ENCODE measurements at regions not wholly inside any gene's neighbourhood (a gene's known extent, or its start where the extent isn't known, plus 50 kb on each side); places are given as distances from the start of the nearest gene placed in this dataset.

DNA sequence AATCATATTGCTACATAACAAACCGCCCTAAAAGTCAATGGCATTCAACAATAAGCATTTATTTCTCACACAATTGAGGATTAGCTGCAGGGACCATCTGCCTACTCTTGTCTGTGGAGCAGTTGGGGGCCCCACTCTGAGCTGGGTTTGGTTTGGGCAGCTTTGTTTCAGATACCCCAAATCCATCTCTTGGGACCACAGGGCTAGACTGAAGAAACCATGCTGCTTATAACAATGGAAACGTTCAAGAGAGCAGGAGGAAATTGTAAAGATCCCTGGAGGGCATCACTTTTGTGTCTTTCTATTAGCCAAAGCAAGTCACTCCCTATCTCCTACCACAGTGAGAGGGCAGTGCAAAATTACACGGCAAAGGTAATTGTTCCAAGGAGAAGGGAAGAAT, 146.5 kb upstream of the MGAT5 start:
- Mint-ChIP-seq H3K4me3 (no peak overlapping the region), H3K4me1 (peaks cover 14% of the 10 kb centered on the region), H3K27ac (no peak overlapping the region), H3K9me3 (peaks cover 4% of the 10 kb centered on the region), H3K36me3 (no peaks in the 10 kb centered on the region), H3K27me3 (no peaks in the 10 kb centered on the region)
- ATAC-seq, result no peak

GRCh38 chr2:134108113-134108512, 145.8 kb upstream of the MGAT5 start:
- H3K4me3 Mint-ChIP-seq, result no peak overlapping the region

GRCh38 chr2:134109246-134109645, 144.6 kb upstream of the MGAT5 start:
- H3K9me3 Mint-ChIP-seq, result peaks cover 4% of the 10 kb centered on the region
- peaks cover 14% of the 10 kb centered on the region for H3K4me1 Mint-ChIP-seq
- no peak overlapping the region for H3K4me3 Mint-ChIP-seq
- H3K27me3 Mint-ChIP-seq, result no peaks in the 10 kb centered on the region
- no peak for ATAC-seq
- H3K27ac Mint-ChIP-seq, result no peak overlapping the region
- no peaks in the 10 kb centered on the region for H3K36me3 Mint-ChIP-seq

More at GRCh38 chr2:134108113-134108512, 145.8 kb upstream of the MGAT5 start:
- H3K36me3 Mint-ChIP-seq, result no peaks in the 10 kb centered on the region
- peaks cover 4% of the 10 kb centered on the region for H3K9me3 Mint-ChIP-seq
- H3K27me3 Mint-ChIP-seq, result no peaks in the 10 kb centered on the region
- peaks cover 14% of the 10 kb centered on the region for H3K4me1 Mint-ChIP-seq
- no peak overlapping the region for H3K27ac Mint-ChIP-seq
- no peak for ATAC-seq

DNA sequence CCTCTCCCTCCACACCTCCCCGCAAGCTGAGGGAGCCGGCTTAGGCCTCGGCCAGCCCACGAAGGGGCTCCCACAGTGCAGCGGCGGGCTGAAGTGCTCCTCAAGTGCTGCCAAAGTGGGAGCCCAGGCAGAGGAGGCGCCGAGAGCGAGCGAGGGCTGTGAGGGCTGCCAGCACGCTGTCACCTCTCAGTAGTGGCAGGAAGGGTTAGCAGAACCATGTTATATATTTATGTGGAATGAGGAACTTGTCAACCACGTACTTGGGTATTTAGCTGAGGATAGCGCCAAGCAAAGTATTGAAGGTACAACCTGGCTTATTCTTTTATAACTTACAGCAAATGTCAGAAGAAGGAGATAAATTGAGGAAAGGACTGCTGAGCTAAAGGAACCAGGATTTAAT, 144.1 kb upstream of the MGAT5 start:
- no peak overlapping the region for H3K27ac Mint-ChIP-seq
- peaks cover 10% of the 10 kb centered on the region for H3K4me1 Mint-ChIP-seq
- H3K27me3 Mint-ChIP-seq, result no peaks in the 10 kb centered on the region
- H3K9me3 Mint-ChIP-seq, result peaks cover 4% of the 10 kb centered on the region
- H3K36me3 Mint-ChIP-seq, result no peaks in the 10 kb centered on the region
- no peak for ATAC-seq
- no peak overlapping the region for H3K4me3 Mint-ChIP-seq

GRCh38 chr2:134110532-134110931, 143.3 kb upstream of the MGAT5 start:
- Mint-ChIP-seq H3K27me3 (no peaks in the 10 kb centered on the region), H3K9me3 (no peaks in the 10 kb centered on the region), H3K4me1 (peaks cover 7% of the 10 kb centered on the region), H3K27ac (no peak overlapping the region), H3K4me3 (no peak overlapping the region), H3K36me3 (no peaks in the 10 kb centered on the region)
- no peak for ATAC-seq

GRCh38 chr2:134117676-134118075, 136.2 kb upstream of the MGAT5 start:
- no peak overlapping the region for H3K27ac Mint-ChIP-seq
- no peaks in the 10 kb centered on the region for H3K9me3 Mint-ChIP-seq
- no peaks in the 10 kb centered on the region for H3K27me3 Mint-ChIP-seq
- H3K4me3 Mint-ChIP-seq, result no peak overlapping the region
- no peaks in the 10 kb centered on the region for H3K36me3 Mint-ChIP-seq
- no peak for ATAC-seq
- peaks cover 30% of the 10 kb centered on the region for H3K4me1 Mint-ChIP-seq

DNA sequence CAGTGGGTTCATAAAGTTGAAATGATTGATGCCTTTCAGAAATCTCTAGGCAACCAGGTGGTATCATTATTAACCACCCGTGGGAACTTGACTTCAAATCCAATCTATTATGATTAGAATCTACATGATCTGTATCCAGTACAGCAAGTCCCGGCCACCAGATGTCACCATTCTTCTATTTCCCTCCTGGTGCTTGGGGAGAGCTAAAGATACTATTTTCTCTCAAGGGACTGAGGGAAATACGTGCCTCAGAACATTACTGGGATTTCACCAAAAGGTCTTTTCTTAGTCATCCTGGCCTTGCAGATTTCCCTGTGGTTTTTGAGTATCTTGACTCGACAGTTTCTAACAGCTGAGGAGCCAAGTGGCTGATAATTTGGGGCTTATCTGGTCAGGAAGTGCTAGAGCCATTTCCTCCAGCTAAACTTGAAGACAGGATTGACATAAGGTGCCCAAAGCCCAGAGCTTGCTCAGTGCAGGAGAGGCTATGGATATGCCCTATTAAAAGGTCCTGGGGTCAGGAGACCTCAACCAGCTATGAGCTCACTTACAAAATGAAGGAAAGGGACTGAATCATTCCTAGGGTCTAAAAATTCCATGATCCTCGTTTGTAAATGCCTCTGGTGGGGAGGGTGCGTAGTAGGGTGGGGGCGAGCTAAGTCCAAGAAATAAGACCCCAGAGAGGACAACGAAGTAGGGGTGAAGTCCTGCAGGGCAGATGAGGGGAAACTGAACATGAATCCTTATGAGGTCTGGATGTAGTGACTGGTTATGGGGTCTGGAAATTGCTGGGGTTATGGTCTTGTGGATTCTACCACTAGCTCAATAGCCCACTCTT, 135.4 kb upstream of the MGAT5 start:
- peak overlapping the region; percentile 97 for H3K4me3 Mint-ChIP-seq
- ATAC-seq, result peak; percentile 70
- no peaks in the 10 kb centered on the region for H3K27me3 Mint-ChIP-seq
- H3K27ac Mint-ChIP-seq, result peak overlapping the region; percentile 88
- no peaks in the 10 kb centered on the region for H3K9me3 Mint-ChIP-seq
- peaks cover 38% of the 10 kb centered on the region for H3K4me1 Mint-ChIP-seq
- H3K36me3 Mint-ChIP-seq, result no peaks in the 10 kb centered on the region

GRCh38 chr2:134119117-134119712, 134.7 kb upstream of the MGAT5 start:
- Mint-ChIP-seq H3K27me3 (no peaks in the 10 kb centered on the region), H3K9me3 (no peaks in the 10 kb centered on the region), H3K27ac (peak overlapping the region; percentile 88), H3K4me3 (peak overlapping the region; percentile 97), H3K36me3 (no peaks in the 10 kb centered on the region), H3K4me1 (peaks cover 45% of the 10 kb centered on the region)
- ATAC-seq, result peak; percentile 10

DNA sequence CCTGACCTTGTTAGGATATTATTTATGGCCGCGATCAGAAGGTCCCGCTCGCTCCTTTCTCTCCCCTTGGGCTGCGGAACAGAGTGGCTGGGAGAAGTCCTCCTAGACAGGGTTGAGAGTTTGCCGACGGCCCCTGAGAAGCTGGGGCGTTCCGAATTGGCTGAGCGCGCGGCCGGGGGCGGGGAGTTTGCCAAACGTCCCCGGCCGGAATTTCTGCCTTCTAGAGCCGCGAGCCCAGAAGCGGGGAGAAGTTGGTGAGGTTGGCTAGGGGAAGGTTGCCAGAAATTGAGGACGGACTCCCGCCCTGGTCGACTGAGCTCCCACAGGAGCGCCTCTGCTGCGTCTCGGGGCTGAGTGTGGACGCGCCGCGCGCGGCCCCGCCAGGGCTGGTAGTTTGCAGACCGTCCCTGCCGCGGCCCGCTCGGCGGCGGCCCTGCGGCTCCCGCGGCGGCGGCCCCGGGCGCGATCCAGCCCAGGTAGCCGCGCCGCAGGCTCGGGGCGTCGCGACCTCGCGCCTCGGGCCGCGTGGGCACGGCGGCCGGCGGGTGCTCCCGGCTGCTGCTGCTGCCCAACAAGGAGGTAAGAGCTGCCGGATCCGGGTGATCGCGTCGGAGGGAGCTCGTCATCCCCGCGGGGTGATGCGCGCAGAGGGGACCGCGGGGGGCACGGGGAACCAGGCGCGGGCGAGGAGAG, 134.0 kb upstream of the MGAT5 start:
- no peaks in the 10 kb centered on the region for H3K27me3 Mint-ChIP-seq
- no peaks in the 10 kb centered on the region for H3K36me3 Mint-ChIP-seq
- ATAC-seq, result peak; percentile 78
- H3K27ac Mint-ChIP-seq, result peak overlapping the region; percentile 88
- peaks cover 52% of the 10 kb centered on the region for H3K4me1 Mint-ChIP-seq
- peak overlapping the region; percentile 97 for H3K4me3 Mint-ChIP-seq
- H3K9me3 Mint-ChIP-seq, result no peaks in the 10 kb centered on the region

- peak overlapping the region; percentile 91 for H3K4me3 Mint-ChIP-seq
- H3K27ac Mint-ChIP-seq, result peak overlapping the region; percentile 88
- H3K36me3 Mint-ChIP-seq, result no peaks in the 10 kb centered on the region
- ATAC-seq, result peak; percentile 3
- H3K27me3 Mint-ChIP-seq, result no peaks in the 10 kb centered on the region
- no peaks in the 10 kb centered on the region for H3K9me3 Mint-ChIP-seq
- peaks cover 57% of the 10 kb centered on the region for H3K4me1 Mint-ChIP-seq
These were observed 133.5 kb upstream of the MGAT5 start for GRCh38 chr2:134120406-134120732.

GRCh38 chr2:134120733-134121630, 132.9 kb upstream of the MGAT5 start:
- H3K4me3 Mint-ChIP-seq, result peak overlapping the region; percentile 91
- ATAC-seq, result peak; percentile 77

DNA sequence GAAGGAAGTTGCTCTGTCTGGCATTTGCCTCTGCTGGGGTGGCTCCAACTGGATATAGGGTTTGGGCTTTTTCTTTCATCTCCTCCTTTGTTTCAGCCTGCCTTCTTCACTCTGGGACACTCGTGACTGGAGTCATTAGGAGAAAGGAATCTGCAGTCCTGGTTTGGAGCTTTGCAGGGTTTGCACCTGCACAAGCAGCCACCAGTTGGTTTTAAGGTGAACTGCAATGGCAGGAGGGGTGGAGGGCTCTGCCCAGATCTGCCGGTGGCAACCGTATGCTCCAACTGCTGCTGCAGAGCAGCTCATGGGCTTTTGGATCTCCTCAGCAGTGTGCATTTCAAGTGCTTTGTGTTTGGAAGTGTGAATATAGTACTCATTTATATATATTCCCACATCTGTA, 131.3 kb upstream of the MGAT5 start:
- Mint-ChIP-seq H3K4me3 (peak overlapping the region; percentile 42), H3K4me1 (peaks cover 79% of the 10 kb centered on the region), H3K9me3 (no peaks in the 10 kb centered on the region), H3K27ac (peak overlapping the region; percentile 71), H3K36me3 (no peaks in the 10 kb centered on the region), H3K27me3 (no peaks in the 10 kb centered on the region)
- ATAC-seq, result no peak

More at GRCh38 chr2:134120733-134121630, 132.9 kb upstream of the MGAT5 start:
- H3K9me3 Mint-ChIP-seq, result no peaks in the 10 kb centered on the region
- peaks cover 63% of the 10 kb centered on the region for H3K4me1 Mint-ChIP-seq
- H3K36me3 Mint-ChIP-seq, result no peaks in the 10 kb centered on the region
- H3K27me3 Mint-ChIP-seq, result no peaks in the 10 kb centered on the region
- peak overlapping the region; percentile 88 for H3K27ac Mint-ChIP-seq

DNA sequence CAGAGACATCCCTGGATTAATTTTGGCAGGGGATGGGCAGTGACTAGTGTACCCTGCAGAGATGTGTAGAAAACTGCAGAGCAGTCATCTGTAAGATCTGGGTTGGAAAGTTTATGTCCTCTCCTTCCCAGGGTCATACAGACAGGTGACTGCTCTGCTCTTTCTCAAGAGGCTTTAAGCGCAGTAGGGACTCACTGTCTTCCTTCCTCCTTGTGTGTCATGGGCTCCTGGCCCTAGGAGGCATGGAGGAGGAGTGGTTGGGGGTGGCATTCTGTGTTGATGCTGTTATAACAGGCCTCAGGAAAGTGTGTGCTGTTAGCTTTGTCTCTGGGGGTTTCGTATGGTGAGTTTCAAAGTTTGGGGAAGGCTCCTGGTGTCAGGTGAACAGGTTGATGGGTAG, 130.5 kb upstream of the MGAT5 start:
- H3K4me3 Mint-ChIP-seq, result peak overlapping the region; percentile 34
- H3K36me3 Mint-ChIP-seq, result no peaks in the 10 kb centered on the region
- peaks cover 86% of the 10 kb centered on the region for H3K4me1 Mint-ChIP-seq
- no peak for ATAC-seq
- H3K27me3 Mint-ChIP-seq, result no peaks in the 10 kb centered on the region
- peak overlapping the region; percentile 71 for H3K27ac Mint-ChIP-seq
- no peaks in the 10 kb centered on the region for H3K9me3 Mint-ChIP-seq

GRCh38 chr2:134124047-134124753, 129.7 kb upstream of the MGAT5 start:
- H3K4me1 Mint-ChIP-seq, result peaks cover 86% of the 10 kb centered on the region
- peak overlapping the region; percentile 71 for H3K27ac Mint-ChIP-seq
- H3K36me3 Mint-ChIP-seq, result no peaks in the 10 kb centered on the region
- no peaks in the 10 kb centered on the region for H3K27me3 Mint-ChIP-seq
- ATAC-seq, result no peak
- H3K9me3 Mint-ChIP-seq, result no peaks in the 10 kb centered on the region
- no peak overlapping the region for H3K4me3 Mint-ChIP-seq

Data from stimulated activated memory B cell treated with anti-CD40 and anti-IgM and Interleukin-4, amounts not matched to agents 10 μg/mL and 1 μg/mL and 100 μg/mL, for 72 hours (primary cell).